ENCODE measurements at regions not wholly inside any gene's neighbourhood (a gene's known extent, or its start where the extent isn't known, plus 50 kb on each side); places are given as distances from the start of the nearest gene placed in this dataset.

DNA sequence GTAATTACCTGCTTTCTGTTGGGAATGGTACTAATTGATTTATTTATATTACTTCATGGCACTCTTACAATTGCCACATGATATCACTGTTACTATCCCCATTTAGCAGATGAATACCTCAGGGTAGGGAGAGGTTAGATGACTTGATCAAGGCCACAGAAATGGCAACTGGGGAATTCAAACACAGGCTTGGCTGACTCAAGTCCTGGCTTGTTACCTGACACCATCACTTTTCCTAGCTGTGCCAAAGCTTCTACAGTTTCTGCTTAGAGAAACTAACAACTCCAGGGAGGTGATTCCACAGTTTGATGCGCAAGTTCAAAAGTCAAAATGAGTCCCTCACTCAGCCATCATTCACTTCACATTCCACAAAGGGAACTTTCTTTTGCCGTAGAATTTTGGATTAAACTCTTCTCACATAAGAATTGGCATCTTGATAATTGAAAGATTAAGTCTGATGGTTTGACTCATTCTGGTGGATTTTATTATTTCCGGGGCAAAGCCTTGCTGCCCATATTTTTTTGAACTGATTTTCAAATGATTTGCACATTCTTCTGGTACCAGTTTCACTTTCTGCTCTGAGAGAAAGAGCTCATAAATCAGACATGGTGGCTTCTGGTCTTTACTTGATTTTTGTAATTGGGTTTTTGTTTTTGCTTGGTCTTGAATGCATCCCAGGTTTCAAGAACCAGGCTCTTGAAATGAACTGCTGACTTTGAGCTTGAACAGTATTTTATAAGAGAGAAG, 656.8 kb downstream of the BCL11A start:
- no peak for DNase-seq (ENCODE audit: low spot score in 2 of 2)
- no peaks in the 10 kb centered on the region for H3K27me3 ChIP-seq
- TF ChIP-seq POLR2AphosphoS5 (IDR thresholded peaks at IDR 0.05) (no peak), POLR2A (IDR thresholded peaks at IDR 0.05) (no peak)
- TF ChIP-seq, protein P1, sequence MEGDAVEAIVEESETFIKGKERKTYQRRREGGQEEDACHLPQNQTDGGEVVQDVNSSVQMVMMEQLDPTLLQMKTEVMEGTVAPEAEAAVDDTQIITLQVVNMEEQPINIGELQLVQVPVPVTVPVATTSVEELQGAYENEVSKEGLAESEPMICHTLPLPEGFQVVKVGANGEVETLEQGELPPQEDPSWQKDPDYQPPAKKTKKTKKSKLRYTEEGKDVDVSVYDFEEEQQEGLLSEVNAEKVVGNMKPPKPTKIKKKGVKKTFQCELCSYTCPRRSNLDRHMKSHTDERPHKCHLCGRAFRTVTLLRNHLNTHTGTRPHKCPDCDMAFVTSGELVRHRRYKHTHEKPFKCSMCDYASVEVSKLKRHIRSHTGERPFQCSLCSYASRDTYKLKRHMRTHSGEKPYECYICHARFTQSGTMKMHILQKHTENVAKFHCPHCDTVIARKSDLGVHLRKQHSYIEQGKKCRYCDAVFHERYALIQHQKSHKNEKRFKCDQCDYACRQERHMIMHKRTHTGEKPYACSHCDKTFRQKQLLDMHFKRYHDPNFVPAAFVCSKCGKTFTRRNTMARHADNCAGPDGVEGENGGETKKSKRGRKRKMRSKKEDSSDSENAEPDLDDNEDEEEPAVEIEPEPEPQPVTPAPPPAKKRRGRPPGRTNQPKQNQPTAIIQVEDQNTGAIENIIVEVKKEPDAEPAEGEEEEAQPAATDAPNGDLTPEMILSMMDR (IDR thresholded peaks at IDR 0.05): no peak
- H3K27ac ChIP-seq: no peak overlapping the region
- intact Hi-C loops (cut with DNase I; ENCODE audit: low total_unique reads): no loop called here
- no peak overlapping the region for H3K4me3 ChIP-seq
- no peaks in the 10 kb centered on the region for H3K36me3 ChIP-seq
- H3K4me1 ChIP-seq: no peaks in the 10 kb centered on the region
- H3K9me3 ChIP-seq: no peaks in the 10 kb centered on the region

DNA sequence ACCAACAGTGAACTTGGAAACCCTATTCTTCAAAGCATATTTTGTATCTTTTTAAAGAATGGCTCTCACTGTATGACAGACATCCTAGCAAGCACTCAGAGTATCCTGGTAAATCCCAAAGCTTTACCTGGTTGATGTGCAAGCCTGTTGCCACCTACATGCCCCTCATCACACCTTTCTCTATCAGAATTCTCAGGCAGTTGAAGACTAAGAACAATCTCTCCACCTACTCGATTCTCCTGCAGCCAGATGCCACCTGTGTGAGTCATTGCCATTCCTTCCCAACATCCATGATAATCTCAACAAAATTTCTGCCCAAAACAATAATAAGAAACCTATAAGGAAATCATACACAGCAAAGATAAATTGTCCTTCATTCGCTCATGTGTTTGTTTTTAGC, 659.8 kb downstream of the BCL11A start:
- no peaks in the 10 kb centered on the region for H3K27me3 ChIP-seq
- no peak for DNase-seq (ENCODE audit: low spot score in 2 of 2)
- H3K4me1 ChIP-seq: no peaks in the 10 kb centered on the region
- intact Hi-C loops (cut with DNase I; ENCODE audit: low total_unique reads): no loop called here
- H3K9me3 ChIP-seq: no peaks in the 10 kb centered on the region
- TF ChIP-seq, protein P1 (IDR thresholded peaks at IDR 0.05): no peak
- TF ChIP-seq POLR2A (IDR thresholded peaks at IDR 0.05) (no peak), POLR2AphosphoS5 (IDR thresholded peaks at IDR 0.05) (no peak)
- H3K36me3 ChIP-seq: no peaks in the 10 kb centered on the region
- no peak overlapping the region for H3K27ac ChIP-seq
- no peak overlapping the region for H3K4me3 ChIP-seq

GRCh38 chr2:59892398-59892797, 661.1 kb downstream of the BCL11A start:
- Histone ChIP-seq H3K9me3 (no peaks in the 10 kb centered on the region), H3K4me1 (no peaks in the 10 kb centered on the region), H3K36me3 (no peaks in the 10 kb centered on the region), H3K4me3 (no peak overlapping the region), H3K27ac (no peak overlapping the region), H3K27me3 (no peaks in the 10 kb centered on the region)
- TF ChIP-seq POLR2A (IDR thresholded peaks at IDR 0.05): no peak
- TF ChIP-seq, protein P1 (IDR thresholded peaks at IDR 0.05): no peak
- TF ChIP-seq POLR2AphosphoS5 (IDR thresholded peaks at IDR 0.05): no peak
- intact Hi-C loops (cut with DNase I; ENCODE audit: low total_unique reads): no loop called here
- DNase-seq (ENCODE audit: low spot score in 2 of 2): no peak

DNA sequence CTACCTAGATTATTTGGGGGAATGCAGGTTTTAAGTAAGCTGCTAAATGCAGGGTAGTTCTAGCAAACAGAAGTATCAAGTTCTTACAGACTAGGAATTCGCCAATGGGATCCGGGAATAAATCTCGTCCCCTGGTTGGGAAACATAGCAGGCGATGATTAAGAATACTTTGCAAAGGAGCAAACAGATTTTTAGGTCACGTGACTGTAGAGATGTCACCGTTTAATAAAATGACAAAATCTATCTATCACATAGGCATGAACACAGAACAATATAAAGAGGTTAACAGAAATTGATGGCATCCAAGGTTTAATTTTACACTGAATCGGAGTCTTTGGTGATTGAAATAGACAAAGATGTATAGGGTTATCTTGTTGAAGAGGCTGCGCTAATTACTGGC, 664.1 kb downstream of the BCL11A start:
- Histone ChIP-seq H3K27ac (no peak overlapping the region), H3K27me3 (no peaks in the 10 kb centered on the region), H3K9me3 (no peaks in the 10 kb centered on the region), H3K4me3 (no peak overlapping the region), H3K4me1 (no peaks in the 10 kb centered on the region), H3K36me3 (no peaks in the 10 kb centered on the region)
- intact Hi-C loops (cut with DNase I; ENCODE audit: low total_unique reads): loop anchor here (2.0 kb wide), 1 partner anchor 63 kb away; no protein-coding TSS in a partner anchor
- TF ChIP-seq POLR2AphosphoS5 (IDR thresholded peaks at IDR 0.05) (no peak), POLR2A (IDR thresholded peaks at IDR 0.05) (no peak)
- TF ChIP-seq, protein P1 (IDR thresholded peaks at IDR 0.05): no peak
- DNase-seq (ENCODE audit: low spot score in 2 of 2): no peak

- Histone ChIP-seq H3K27ac (no peak overlapping the region), H3K27me3 (no peaks in the 10 kb centered on the region), H3K36me3 (no peaks in the 10 kb centered on the region), H3K9me3 (no peaks in the 10 kb centered on the region), H3K4me3 (no peak overlapping the region), H3K4me1 (no peaks in the 10 kb centered on the region)
- DNase-seq (ENCODE audit: low spot score in 2 of 2): no peak
- intact Hi-C loops (cut with DNase I; ENCODE audit: low total_unique reads): loop anchor here (2.0 kb wide), 1 partner anchor 62 kb away; no protein-coding TSS in a partner anchor
- TF ChIP-seq POLR2A (IDR thresholded peaks at IDR 0.05) (no peak), POLR2AphosphoS5 (IDR thresholded peaks at IDR 0.05) (no peak)
- TF ChIP-seq, protein P1 (IDR thresholded peaks at IDR 0.05): no peak
These were observed 664.7 kb downstream of the BCL11A start for GRCh38 chr2:59888706-59889105.
